Mammary epithelial cell (primary cell): ENCODE measurements at regions not wholly inside any gene's neighbourhood (a gene's known extent, or its start where the extent isn't known, plus 50 kb on each side); places are given as distances from the start of the nearest gene placed in this dataset.
A peak's percentile ranks its signal among the peaks of the same experiment; 100 is the strongest.

Experiments
- CTCF ChIP-seq, 2 donors: IDR thresholded peaks in 1 of 2; conservative IDR thresholded peaks in 1 of 2; 2 replicates each; pipeline ENCODE4 v1.5.1; 2011 to 2012; ENCODE audit warnings: inconsistent platforms in 2 of 2, low read length in 2 of 2, mild to moderate bottlenecking in 2 of 2, control low read depth in 1 of 2, low read depth in 1 of 2; ENCODE audit not compliant: insufficient read depth in 1 of 2; ENCODE audit errors: extremely low read depth in 1 of 2
- EZH2 ChIP-seq: IDR thresholded peaks from 2 replicates; pipeline ENCODE4 v1.6.1; 2012; ENCODE audit warnings: low read length, inconsistent platforms, borderline replicate concordance

DNA sequence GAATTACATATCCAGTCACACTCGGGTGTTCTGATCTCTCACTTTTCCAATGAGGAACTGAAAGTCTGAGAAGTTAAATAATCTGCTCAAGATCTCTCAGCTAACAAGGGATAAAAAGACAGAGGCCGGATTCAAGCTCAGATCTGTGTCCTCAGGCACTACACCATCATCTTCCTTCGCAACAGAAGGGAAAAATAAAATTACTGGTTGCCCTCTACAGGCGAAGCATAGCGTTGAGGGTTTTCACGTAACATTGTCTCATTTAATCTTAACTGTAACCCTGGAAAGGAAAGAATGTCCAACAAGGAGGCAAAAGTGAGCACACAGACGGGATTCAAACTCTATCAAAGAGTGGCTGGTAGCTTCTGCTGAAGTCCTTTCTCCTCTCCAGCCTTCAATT is 67.8 kb upstream of the ANKEF1 start:
- peak; percentile 51 to 53 for TF ChIP-seq CTCF (conservative IDR thresholded peaks at IDR 0.05 in 1 of 2, IDR thresholded peaks at IDR 0.05 in 1 of 2; ENCODE audit: extremely low read depth in 1 of 2, insufficient read depth in 1 of 2, low read depth in 1 of 2, low read length in 2 of 2)
- TF ChIP-seq EZH2 = no peak
